Urothelium cell line (cell line): ENCODE measurements at regions not wholly inside any gene's neighbourhood (a gene's known extent, or its start where the extent isn't known, plus 50 kb on each side); places are given as distances from the start of the nearest gene placed in this dataset.

Experiments used
- DNase-seq: peaks from one replicate; pipeline ENCODE4 v3.0.0; 2011; ENCODE audit warnings: low spot score, mixed read lengths
- FAIRE-seq: peaks from 2 replicates; lab custom pipeline; 2011; peaks lifted over from hg19 to GRCh38; lab: Jason Lieb, UNC

DNA sequence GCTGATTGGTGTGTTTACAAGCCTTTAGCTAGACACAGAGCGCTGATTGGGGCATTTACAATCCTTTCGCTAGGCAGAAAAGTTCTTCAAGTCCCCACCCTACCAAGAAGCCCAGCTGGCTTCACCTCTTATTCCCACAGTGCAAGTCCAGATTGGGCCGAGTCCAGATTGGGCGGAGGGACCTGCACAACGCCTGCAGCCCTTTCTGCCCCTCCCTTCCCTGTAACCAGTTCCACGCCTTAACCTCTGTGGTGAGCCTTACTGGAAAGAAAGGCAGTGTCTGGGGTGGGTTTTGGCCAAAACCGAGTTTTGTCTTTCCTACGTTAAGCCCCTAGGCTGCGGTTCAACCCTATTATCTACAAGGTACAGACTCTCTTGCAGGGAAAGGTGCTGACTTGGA is 268.7 kb downstream of the ZEB1 start:
- DNase-seq (no peak), FAIRE-seq (no peak)

DNA sequence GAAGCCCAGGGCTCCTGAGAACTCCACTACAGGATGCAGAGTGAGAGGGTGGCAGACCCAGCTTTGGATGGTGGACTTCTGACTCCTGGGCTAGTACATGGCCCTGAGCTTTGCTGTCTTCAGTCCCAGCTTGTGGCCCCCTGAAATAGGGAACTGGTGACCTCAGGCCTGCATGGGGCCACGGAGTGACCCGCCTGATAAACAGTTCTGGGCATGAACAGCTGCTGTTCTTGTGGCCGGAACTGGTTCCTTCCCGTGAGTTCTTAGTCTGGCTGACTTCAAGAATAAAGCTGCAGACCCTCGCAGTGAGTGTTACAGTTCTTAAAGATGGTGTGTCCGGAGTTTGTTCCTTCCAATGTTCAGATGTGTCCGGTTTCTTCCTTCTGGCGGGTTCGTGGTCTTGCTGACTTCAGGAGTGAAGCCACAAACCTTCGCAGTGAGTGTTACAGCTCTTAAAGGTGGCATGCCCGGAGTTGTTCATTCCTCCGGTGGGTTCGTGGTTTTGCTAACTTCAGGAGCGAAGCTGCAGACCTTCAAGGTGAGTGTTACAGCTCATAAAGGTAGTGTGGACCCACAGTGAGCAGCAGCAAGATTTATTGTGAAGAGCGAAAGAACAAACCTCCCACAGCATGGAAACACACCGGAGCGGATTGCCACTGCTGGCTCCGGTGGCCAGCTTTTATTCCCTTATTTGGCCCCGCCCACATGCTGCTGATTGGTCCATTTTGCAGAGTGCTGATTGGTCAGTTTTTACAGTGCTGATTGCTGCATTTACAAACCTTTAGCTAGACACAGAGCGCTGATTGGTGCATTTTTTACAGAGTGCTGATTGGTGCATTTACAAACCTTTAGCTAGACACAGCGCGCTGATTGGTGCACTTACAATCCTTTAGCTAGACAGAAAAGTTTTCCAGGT is 268.0 kb downstream of the ZEB1 start:
- DNase-seq (no peak), FAIRE-seq (no peak)

DNA sequence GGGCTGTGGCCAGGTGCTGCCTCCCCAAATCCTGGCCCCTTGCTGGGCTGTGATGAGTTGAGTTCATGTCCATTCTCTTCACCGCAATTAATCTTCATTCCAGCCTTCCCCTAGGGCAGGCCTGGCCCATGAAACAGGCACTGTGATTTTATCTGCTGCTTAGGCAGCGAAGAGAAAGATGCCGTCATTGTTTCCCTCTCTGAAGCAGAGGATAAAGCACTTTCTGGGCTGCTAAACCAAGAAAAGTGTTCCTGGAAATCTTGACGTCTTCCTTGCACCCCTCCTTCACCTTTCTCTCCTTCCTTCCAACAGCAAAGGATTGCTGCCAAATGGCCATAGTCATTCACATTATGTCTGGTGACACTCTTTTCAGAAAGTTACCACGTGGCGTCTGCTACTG is 265.9 kb downstream of the ZEB1 start:
- no peak for FAIRE-seq

DNA sequence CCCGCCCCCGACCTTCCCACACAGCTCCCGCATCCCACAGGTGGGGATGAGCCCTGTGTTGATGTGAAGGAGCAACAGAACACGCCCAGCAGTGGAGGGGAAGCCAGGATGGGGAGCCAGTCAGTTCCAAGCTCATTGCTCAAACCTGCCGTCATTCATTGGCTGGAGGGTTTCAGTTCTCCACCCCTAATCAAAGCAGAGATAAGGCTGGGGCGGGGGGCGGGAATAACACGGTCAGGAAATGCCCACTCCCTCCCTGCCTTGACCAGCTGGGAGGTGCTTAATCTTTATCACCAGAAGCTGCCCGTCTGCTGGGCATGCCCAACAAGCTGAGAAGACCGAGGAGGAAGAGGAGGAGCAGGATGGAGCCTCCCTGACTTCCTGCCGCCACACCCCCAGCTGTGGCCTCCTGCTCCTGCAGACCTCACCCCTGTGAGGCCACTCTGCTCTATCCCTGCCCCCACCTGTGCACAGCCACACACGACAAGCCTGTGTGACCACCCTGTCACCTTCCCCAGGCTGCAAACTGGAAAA is 265.1 kb downstream of the ZEB1 start:
- FAIRE-seq, result no peak
- DNase-seq, result no peak

More for the DNA sequence above, 265.9 kb downstream of the ZEB1 start:
- no peak for DNase-seq

DNA sequence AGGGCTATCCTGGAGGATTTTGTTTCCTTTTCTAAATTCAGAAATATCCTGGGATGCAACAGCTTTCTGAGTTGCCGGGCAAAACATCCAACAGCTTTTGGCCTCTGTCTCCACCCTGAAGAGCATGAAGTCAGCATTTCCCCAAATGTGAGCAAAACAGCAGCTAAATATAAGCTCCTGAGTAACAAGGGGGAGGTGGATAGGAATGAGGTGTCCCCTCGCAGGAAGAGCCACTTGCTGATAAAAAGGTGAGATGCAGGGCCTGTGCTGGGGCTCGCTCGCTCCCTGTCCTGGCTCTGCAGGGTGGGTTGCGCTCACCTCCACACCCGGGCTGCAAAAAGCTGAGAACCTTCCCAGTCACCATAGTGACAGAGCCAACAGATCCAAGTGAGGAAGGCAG is 264.3 kb downstream of the ZEB1 start:
- no peak for FAIRE-seq
- no peak for DNase-seq

DNA sequence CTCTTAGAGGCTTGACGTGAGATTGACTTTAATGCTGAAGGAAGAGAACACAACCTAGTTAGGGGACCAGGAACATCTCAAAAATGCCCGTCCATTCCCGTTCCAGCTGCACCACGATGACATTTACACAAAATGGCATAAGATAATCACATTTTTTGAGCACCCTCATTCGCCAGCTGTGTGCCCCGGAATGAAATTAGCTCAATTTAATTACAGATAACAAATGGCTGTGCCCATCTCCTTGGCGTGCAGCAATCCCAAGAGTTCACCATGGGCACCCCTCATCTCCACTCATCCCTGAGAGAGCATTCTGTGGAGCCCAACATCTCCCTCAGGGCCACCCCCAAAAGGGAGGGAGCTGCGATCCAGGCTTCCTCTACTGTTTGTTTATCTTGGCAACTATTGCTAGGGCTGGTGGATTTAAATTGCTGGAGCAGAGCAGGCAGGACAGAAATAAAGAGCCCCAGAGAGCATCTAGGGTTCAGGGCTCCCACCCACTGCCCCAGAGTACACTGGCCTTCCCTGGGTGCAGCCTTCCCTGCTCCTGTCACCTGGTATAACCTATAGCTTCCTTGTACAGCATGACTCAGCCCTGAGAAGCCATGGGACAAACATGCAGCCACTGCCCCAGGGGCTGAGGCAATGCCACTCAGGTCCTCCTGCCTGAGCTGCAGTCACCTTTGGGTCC is 263.5 kb downstream of the ZEB1 start:
- no peak for DNase-seq
- FAIRE-seq, result no peak

DNA sequence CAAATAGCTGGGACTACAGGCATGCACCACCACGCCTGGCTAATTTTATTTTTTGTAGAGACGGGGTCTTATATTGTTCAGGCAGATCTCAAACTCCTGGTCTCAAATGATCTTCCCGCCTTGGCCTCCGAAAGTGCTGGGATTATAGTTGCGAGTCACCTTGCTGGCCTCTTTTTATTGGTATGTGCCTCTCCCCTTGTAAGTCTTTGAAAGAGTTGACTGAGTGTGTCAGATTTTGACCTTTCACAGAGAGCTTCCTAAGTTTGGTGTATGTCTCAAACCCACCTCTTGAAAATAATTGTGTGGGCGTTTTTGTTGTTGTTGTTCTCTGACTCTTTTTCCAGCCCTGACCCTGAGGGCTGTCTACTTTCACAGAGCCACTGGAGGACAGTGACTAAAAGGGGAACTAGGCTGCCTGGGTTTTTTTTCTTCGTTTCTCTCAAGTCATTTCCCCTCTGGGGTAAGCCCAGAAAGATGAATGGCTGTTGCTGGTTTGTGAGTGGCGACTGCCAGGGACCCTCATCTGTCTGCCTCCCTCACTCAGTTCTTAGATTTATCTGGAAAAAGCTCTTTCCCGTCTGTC is 262.8 kb downstream of the ZEB1 start:
- no peak for FAIRE-seq
- DNase-seq, result no peak

DNA sequence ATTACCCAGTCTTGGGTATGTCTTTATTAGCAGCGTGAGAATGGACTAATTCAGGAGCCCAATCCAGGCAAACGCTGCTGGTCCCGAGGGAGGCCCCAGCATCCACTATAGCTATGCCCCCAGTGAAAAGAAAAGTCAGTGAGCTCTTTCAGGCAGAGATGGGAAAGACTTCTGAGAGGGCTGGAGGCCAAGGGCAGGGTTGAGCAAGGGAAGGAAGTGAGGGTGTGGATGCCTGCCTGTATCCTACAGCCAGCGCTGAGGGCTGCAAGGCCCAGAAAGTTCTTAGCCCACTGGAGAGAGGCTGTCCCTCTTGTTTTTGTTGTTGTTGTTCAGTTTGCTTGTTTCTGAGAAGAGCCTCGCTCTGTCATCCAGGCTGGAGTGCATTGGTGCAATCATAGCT is 261.6 kb downstream of the ZEB1 start:
- FAIRE-seq (no peak), DNase-seq (no peak)
